ENCODE measurements at regions not wholly inside any gene's neighbourhood (a gene's known extent, or its start where the extent isn't known, plus 50 kb on each side); places are given as distances from the start of the nearest gene placed in this dataset.

- no peak for DNase-seq
Observed at GRCh38 chr9:84592918-84593317, 76.6 kb upstream of the NTRK2 start.

- no peak for DNase-seq
Observed at GRCh38 chr9:84593352-84593751, 76.2 kb upstream of the NTRK2 start.

- DNase-seq, result no peak
Observed at GRCh38 chr9:84597131-84597530, 72.4 kb upstream of the NTRK2 start.

DNA sequence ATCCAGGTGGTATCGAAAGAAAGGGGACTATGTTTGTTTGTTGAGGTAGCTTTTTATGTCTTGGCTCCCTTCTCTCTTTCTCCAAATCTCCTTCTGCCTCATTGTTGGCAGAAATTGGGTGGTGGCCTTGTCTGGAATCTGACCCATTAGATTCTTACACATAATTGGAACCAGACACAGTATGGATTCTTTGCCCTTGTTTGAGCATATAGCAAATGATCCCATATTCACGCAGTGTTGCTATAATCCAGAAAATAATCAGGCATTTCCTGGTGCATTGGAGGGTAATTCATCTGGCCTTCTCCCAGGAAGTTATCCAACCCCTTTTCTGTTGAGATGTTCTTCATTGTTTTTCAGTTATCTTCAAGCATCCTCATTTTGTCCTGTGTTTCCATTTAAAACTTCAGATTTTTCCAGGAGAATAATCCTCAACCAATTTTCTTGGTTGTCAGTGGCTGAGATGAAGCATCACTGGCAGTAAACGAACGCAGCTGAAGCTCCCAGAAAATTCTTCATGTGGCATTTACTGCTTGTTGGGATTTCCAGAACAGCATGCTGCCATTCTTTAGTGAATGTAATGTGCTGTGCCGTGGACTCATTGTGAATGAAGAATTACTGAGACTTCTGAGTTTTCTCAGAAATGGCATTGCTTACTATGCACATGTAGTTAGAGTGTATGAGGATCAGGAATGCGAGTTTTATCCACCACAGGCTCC lies 70.5 kb upstream of the NTRK2 start:
- no peak for DNase-seq

GRCh38 chr9:84600739-84601138 lies 68.8 kb upstream of the NTRK2 start:
- no peak for DNase-seq

- DNase-seq, result no peak
Observed at GRCh38 chr9:84604223-84604622, 65.3 kb upstream of the NTRK2 start.

DNA sequence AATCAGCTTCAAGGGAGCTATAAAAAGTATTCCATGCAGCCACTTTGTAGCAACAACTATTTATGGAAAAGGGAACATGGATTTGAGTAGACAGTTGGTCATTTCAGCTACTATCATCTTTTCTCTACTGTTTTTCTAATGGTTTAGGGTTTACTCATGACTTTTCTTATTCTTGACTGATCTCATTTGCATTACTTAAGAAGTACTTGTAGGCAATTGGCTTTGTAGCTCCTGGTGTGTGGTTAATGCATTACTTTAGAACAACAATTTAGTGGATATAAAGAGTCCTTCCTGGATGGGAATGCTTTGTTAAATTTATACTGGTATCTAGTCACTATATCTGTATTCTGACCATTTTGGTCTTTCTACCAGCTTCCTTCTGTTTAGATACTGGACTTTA lies 59.8 kb upstream of the NTRK2 start:
- no peak for DNase-seq

- no peak for DNase-seq
Observed at GRCh38 chr9:84613431-84613830, 56.1 kb upstream of the NTRK2 start.

DNA sequence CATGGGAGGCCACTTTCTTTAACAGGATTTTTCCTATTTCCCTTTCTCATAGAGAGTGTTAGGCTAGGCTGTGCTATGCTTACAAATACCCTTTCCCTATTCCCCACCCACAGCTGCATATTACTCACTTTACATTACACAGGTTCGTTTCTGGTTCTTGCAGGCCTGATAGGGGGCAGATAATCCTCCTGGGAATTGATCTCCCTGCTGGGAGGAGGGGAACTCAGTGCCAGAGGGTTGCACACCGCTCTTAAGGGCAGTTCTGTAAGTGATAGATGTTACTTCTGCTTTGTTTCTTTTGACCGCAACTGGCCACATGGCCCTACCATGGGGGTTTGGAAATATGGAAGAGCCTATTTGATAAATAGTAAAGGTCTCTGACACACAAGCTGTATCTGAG lies 54.0 kb upstream of the NTRK2 start:
- no peak for DNase-seq

GRCh38 chr9:84617411-84618029 lies 52.0 kb upstream of the NTRK2 start:
- no peak for DNase-seq

Measured in NCI-H2171 treated with DMSO at 0.1 percent for 48 hours (cell line).